HG03139 (cell line): ENCODE measurements at regions not wholly inside any gene's neighbourhood (a gene's known extent, or its start where the extent isn't known, plus 50 kb on each side); places are given as distances from the start of the nearest gene placed in this dataset.

Experiments
- ATAC-seq: cut with Tn5 transposase; IDR thresholded peaks from one replicate; pipeline ENCODE4 v1.9.1; 2021; ENCODE audit not compliant: unreplicated experiment

DNA sequence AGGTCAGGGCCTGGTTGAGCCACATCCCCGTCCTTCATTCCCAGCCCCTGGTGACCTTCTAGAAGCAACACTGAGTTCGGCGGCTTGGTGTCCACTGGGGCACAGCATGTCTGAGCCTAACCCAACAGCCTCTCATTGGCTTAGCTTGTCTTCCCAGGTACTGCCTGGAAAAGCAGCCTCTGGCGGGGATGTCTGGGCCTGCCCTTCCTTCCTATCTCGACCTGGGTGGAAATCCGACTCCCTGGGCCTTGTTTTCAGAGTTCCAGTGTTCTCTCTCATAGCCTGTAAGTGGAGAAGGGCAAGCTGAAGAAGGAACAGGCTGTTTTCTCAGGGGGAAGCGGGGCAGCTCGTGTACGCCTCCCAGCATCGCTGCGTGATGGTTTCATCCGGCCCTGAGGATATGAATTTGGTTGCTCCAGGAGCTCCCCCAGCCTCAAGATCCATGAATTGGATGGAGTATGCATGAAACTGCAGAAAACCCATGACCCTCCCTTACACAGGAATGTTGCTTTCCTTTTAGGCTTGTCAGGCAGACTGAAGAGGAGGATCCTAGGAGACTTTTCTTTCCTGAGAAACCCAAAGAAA lies 116.5 kb upstream of the IRF2BP2 start:
- no peak for ATAC-seq

DNA sequence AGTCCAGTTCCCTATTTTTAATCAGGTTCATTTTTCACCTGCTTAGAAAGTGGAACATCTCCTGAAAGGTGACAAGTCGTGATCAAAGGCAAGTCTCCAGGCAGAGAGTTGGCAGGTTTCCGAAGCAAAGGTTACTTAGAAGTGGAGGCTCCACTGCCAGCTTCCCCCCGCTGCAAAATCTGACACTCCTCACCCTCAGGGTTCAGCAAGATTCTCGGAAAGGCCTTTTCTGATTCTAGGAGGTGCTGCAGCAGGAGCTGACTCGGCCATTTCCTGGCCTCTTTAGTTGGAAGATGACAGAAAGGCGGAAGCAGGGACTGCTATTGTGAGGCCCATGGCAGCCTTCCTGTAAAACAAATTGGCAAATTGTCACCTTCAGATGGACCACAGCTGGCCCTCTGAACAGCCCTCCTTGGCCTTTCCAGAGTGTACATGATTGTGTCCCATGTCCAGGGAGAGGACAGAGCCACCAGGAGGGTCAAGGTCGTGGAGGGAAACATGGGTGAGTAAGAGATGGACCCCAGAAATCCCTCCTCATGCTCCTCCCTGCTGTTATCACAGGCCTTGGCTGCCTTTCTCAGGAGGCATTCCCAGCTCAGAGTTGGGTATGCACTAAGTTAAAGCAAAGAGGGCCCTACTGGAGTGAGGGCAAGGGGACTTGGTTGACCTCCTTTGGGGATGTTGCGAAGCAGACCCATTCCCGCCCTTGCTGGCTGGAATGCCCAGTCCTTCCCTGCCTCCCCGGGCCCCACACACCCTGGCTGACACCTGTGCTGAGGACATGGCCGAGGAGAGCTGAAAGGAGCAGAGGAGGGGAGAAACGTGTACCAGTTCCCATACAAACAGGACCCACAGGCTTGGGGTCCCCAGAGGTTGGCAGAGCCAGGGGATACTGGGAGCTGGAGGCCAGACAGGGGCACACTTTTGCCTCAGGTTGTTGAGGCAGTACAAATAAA lies 115.5 kb upstream of the IRF2BP2 start:
- no peak for ATAC-seq

DNA sequence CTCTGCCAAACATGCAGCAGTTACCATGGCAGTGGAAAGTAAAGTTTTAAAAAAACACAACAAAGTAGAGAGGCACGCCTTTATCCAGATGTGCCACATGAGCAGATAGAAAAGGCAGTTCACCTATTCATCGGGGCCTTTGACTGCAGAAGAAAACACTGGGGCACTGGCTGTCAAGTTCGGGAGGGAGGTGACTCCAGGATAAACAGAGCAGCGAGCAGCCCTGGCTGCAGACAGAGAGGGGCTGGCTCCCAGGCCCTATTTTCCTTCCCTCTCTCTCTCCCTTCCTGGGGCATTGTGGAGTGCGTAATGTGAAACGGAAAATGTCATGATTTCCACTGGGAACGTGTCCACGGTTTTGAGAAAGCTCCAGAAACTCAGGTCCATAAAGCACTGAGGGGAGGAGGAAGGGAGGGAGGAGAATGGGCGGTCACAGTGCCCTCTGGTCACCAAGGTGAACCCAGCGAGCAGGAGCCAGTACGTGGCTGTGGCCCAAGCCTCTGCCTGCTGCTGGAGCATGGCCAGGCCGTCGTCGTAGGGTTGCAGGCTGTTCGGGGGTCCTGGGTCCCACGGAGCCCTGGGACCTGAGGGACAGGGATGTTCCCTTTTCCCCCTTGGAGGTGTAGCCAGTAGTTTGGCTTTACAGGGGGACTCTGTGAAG lies 114.7 kb upstream of the IRF2BP2 start:
- ATAC-seq = no peak

DNA sequence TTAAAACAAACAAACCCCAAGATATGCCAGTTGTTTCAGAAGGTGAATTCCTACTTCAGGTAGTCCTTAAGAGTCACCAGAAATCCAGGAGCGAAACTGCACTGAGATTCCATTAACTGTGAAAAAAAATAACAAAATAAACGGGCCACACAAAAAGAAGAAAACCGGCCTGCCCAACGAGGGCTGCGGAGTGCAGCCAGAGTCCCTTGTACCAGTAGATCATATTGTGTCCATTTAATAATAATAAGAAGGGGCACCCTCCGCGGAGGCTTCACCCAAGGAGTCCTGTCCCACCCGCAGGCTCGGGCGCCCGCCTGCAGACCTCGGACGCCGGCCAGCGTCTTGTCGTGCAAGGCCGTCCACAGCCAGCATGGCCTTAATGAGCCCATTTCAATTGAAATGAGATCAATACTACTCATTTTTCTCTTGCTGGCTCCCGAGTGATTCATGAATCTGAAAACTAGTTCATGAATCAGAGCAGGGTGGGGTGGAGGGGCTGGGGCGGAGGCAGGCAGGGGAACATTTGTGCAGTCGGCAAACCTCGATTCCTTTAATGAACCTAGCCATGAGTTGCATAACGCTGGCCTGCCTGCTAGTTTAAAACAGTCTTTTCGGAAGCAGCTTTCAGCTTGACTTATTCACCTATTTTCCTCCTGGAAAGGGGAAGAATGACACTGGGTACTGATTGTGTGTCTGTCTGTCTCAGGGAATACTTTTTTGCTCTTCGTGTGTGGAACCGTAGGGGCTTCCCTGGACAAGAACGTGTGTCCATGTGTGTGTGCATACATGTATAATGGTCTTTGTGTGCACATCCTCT lies 113.1 kb upstream of the IRF2BP2 start:
- ATAC-seq = no peak

DNA sequence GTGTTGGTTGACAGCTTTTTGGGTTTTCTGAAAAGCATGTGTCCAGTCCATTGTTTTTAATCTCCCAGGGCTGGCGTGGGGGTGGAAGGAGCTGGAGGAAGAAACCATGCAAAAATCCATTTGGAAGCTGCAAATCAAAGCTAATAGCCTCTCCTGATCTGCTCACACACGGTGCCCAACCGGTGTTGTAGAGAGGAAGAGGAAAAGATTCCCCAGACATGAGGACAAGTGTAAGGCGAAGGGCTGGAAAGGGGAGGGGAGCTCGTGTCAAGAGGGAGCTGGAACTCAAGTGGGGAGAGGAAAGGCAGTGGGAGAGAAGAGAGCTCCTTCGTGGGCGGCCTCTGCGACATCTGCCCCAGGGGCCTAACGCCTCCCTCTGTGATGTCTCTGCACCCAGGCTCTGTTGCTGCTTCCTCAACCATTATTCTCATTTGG lies 112.3 kb upstream of the IRF2BP2 start:
- no peak for ATAC-seq

DNA sequence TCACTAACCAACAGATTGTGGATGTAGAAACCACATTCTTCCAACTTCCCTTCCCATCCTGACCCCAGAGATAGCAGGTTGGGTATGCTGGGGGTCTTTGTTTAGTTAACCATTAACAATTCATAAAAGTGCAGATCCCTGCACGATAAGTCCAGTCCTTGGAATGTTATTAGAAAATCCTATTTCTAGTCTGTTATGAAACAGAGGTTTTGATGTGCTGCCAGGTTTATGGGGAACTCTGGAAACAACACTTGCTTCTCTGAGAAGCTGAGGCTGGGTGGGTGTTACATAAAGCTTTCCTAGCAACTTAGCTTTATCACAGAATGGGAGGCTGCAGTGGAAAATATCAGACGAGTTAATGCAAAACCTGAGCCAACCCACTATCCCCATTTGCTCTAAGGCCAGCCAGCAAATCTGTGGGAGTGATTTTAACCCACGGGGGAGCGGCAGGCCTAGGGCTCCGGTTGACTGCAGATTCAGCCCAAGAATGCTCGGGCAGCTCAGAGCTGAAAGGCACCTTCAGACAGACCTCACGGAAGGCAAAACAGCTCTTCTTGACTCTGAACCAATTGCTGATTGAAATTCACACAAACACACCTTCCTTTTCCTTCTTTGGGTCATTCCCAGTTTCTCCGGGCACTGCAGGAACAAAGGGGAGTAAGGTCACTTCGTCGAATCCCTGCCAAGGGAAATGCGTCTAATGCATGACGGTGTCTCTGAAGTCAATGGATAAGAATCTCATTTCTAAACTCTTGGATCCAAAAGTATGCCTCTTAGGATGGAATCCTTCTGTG lies 111.7 kb upstream of the IRF2BP2 start:
- ATAC-seq = no peak

DNA sequence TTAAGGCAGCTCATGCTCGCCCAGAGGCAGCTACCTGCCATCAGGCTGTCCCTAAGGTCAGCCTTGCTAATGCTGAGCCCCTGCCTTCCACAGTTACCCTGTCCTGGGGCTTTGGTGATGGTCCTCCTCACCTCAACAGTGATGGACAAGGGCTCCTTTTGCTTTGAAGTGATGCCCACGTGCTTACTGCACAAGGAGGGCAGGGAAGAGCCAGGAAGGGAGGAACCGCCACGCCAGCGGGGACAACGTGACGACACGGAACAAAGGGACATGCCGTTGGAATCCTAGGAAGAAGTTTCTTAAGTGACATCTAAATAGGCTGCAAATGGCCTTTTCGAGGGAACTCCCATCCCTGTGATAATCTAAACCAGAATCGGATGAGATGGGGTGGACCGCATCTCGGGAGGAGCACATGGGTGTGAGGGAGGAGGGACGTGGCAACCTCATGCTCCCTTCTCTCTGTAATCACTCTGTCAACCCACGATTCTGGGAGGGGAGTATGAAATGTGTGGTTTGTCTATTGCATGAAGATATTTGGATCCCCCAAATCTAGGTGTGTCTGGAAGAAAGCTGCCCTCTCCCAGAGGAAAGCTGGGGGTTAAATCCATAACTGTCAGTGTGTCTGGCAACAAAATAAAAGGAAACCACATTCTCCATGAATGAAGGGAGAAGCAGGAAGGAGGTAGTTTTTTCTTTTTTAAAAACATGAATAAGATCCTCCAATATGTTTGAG lies 110.9 kb upstream of the IRF2BP2 start:
- ATAC-seq = no peak

DNA sequence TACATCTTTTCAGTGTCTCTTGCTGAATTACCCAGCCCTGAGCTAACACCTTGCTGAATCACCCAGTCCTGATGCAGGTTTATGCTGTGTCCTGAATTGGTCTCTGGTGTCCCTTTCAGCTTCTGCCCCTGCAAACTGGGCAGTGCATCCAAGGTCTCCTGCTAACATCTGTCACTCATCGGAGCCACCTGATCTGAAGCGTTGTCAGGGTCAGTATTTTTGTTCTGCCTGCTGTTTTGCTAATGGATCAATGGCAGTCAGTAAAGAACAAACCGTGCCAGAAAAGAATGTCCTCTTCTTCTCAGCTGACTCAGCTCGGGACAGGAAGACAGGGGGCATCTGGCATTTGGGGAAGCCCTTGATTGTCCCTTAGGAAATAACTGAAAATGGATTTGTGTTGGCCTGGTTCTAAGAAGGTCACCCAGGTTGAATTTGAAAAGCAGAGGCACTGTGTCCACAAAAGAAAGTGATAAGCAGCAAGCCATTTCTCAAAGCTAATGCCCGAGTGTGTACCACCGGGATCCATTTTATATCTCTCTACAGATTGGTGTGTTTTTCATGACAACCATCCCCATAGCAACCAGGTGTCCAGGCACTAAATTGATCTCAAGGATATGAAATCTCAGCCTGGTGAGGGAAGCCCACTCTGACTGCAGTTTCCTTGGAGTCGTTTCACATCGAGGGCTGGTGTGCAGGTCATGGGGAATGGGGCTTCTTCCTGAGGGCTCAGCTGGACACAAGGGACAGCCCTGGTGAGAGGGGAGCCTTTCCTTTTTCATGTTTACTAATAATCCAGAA lies 109.7 kb upstream of the IRF2BP2 start:
- no peak for ATAC-seq

DNA sequence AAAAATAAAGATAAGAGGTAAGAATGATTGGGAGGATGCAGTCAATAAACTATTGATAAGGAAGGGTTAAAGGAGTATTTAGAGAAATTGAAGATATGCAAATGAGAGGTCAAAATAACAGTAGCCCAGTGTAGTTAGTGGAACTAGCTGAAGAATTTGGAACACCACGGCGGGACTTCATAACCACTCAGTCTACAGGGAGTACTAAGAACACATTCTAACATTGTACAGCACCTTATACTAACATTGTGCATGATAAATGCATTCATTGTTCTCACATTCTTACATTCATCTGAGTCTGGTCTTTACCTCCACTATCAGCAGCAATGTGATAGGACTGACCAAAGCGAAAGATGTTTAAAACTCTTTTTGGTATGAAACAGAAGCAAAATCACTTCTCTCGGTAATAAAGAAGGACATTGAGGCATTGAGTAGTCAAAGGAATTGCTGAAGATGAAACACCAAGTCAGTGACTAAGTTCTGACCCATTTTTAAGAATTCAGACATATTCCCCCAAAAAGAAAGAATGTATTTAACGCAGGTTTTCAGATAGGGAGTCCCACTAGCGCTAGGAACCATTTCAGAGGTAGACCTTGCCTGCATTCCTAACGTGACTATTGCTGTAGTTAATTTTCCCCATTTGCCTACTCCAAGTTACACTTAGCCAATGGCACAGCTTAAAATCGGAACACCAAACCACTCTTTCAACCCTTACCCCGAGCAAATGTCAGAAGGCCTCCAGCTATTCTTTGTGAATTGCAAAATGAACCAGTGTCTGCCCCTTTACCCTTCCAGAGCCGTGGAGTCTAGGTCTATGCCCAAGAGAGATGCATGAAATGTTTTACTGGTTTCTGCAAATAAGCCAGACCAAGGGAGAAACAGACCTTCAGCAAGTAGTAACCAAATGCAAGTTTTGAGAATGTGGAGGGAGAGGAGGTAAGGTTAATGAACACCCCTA lies 108.8 kb upstream of the IRF2BP2 start:
- ATAC-seq = no peak

DNA sequence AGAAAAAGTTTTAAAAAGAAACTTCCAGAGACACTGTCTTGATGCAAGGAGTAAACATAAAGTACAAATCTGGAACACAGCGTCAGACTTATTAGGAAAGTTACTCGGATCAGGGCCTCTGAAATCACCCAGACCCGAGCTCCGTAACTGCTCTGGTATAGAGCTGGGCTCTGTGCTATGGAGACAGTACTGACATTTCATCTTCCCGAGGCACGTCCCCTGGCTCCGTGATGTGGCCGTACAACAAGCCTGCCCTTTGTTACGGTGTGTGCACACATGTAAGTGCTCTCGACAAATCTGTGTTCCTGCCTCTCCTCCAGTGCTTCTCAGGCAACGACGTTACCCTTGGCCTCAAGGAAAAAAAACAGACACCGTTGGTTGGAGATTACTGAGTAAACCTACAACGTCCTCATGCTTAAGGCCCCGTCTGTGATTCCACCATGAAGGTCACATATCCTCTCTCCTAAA lies 107.0 kb upstream of the IRF2BP2 start:
- no peak for ATAC-seq

DNA sequence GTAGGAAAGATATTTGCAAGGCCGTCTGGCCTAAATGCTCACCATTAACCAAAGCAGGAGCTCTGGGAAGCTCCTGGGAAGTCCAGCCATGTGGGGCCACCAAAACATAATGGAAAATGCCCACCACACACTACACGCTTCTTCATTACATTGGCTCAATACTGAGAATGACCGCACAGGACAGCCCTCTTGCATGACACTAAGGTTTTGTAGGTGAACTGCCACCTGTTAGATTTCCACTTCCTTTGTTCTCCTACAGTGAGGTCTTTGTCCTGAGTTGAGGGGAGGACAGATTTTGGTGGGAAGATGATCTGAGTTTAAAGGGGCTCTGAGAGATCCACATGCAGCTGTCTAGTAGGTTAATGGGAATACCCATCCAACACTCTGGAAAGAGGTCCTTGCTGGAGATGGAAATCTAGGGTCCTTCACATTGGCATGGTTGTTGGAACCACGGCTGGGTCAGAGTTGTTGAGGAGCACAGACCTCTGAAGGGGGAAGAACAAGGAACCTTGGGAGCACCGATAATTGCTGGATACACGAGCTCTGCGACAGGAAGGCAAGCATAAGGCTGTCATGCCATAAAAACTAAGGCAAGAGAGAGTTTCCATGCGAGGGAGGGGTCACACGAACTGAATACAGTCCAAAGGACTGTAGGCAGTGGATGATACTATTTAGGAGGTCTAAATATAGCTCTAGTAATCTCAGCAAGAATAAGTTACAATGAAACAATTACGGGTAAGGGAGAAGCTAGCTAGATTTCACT lies 105.5 kb upstream of the IRF2BP2 start:
- no peak for ATAC-seq

DNA sequence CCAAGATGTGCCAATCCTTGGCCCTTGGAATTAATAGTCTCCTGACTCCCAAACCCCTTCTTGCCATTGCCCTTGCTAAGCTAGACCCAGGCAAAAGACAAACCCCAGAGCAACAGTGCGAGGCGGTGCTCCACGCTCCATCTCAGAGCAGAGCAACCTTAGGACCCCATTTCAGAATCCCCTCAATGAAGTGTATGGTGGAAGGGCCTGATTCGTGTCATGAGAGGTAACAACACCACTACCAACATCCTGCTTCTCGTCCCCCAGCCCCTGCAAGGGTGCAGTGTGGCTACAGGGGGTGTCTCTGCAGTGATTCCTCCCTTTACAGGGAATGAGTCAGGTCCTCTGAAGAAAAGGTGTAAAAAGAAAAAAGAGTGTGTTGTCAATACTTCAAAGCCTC lies 103.9 kb upstream of the IRF2BP2 start:
- ATAC-seq = no peak

DNA sequence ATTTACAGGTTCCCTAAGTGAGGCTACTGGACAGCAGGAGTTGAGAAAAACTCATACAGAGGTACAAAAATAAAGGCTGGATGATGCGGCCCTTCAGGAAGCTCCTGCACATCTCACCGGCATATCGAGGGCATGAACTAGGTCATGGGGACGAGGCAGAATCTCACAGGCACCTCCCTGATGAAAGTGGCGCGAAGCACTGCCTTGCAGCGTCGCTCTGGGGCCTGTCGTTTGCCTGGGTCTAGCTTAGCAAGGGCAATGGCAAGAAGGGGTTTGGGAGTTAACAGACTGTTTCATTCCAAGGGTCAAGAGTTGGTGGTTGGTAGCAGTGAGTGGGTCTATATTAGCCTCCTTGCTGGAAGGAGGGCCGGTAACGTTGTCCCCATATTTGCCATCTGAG lies 103.5 kb upstream of the IRF2BP2 start:
- no peak for ATAC-seq

DNA sequence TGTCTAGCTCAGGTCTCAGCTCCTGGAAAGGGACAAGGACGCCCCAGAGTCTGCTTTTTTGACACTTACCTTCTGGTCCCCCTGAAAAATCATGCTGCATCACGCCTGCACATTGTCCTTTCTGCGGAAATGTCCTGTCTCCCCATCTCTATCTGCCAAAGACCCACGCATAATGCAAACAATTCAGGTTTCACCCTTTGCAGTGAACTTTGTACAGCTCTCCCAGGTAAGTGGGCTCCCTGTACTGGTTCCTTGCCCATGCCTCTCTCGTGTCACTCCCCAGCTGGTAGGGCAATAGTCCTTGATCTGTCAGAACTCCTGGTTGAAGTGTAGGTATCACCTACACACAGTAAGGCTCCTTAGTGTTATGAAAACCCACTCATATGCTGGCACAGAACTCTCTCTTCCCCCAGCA lies 102.9 kb upstream of the IRF2BP2 start:
- no peak for ATAC-seq

DNA sequence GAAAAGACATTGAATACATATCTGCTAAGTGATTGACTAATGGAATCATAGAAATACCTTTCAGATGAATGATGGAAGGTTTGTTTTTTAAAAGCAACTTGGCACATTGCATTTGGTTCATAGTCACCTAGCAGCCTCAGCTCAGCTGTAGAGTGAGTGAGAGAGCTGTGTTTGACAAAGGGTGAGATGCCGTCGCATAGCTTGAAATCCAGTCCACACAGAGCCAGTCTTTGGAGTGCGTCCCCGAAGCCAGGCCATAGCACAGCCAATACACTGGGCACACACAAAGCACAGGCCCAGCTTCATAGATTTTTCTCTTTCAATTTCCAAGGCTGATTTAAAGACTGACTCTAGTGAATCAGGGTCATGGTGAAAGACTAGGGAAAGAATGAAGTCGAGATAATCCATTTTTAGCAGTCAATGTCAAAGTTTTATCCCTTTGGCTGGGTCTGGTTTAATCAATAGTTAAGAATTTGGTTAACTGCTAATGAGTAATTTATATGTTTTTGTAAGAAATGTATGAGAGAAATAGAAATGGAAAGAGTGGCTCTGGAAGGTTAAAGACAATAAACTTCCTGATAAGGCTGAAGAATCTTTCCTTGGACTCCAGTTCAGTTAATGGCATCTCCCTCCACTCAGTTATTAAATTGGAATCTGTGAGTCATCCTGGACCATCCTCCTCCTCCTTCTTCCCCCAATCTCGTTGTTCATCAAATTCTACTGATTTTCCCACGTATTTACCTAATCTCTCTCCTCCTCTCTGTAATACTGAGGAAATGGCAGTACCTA lies 101.2 kb upstream of the IRF2BP2 start:
- no peak for ATAC-seq

DNA sequence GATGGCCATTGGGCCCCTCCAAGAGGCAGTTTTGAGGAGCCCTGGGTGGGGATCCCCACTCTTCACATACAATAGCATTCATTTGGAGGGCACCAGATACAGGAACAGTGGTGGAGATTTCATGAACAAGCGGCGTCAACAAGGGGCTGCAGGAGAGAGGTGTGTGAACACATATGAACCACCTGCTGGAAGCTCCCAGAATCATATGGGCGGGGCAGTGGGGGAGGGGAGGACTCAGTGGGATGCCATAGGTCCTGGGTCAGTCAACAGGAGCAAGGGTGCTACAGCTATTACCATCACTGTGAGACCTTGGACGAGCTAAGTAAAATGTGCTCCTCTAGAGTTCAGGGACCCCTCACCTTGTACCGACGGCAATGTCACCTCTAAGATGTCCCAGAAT lies 100.4 kb upstream of the IRF2BP2 start:
- ATAC-seq = no peak
